ENCODE measurements at regions not wholly inside any gene's neighbourhood (a gene's known extent, or its start where the extent isn't known, plus 50 kb on each side); places are given as distances from the start of the nearest gene placed in this dataset.

GRCh38 chr6:99736302-99736701 lies 129.7 kb downstream of the PRDM13 start:
- no peak overlapping the region for H3K4me3 ChIP-seq (ENCODE audit: low read depth, low read length)
- in situ Hi-C loops (cut with HindIII; ENCODE audit: low sequenced_read_pairs): no loop called here
- no peak for DNase-seq (ENCODE audit: low read depth)
- no peak for TF ChIP-seq CTCF (IDR thresholded peaks at IDR 0.05; ENCODE audit: low read depth, low read length, missing control alignments)

- no peak for TF ChIP-seq CTCF (IDR thresholded peaks at IDR 0.05; ENCODE audit: low read depth, low read length, missing control alignments)
- H3K4me3 ChIP-seq (ENCODE audit: low read depth, low read length): no peak overlapping the region
- DNase-seq (ENCODE audit: low read depth): no peak
- in situ Hi-C loops (cut with HindIII; ENCODE audit: low sequenced_read_pairs): no loop called here
Measured at GRCh38 chr6:99739526-99739925, 132.9 kb downstream of the PRDM13 start.

- TF ChIP-seq CTCF (IDR thresholded peaks at IDR 0.05; ENCODE audit: low read depth, low read length, missing control alignments): no peak
- no peak for DNase-seq (ENCODE audit: low read depth)
- H3K4me3 ChIP-seq (ENCODE audit: low read depth, low read length): no peak overlapping the region
- in situ Hi-C loops (cut with HindIII; ENCODE audit: low sequenced_read_pairs): no loop called here
Measured at GRCh38 chr6:99741092-99741491, 134.5 kb downstream of the PRDM13 start.

- DNase-seq (ENCODE audit: low read depth): no peak
- no peak overlapping the region for H3K4me3 ChIP-seq (ENCODE audit: low read depth, low read length)
- in situ Hi-C loops (cut with HindIII; ENCODE audit: low sequenced_read_pairs): no loop called here
- no peak for TF ChIP-seq CTCF (IDR thresholded peaks at IDR 0.05; ENCODE audit: low read depth, low read length, missing control alignments)
Measured at GRCh38 chr6:99743647-99744046, 137.0 kb downstream of the PRDM13 start.

- DNase-seq (ENCODE audit: low read depth): no peak
- TF ChIP-seq CTCF (IDR thresholded peaks at IDR 0.05; ENCODE audit: low read depth, low read length, missing control alignments): no peak
- no peak overlapping the region for H3K4me3 ChIP-seq (ENCODE audit: low read depth, low read length)
- in situ Hi-C loops (cut with HindIII; ENCODE audit: low sequenced_read_pairs): no loop called here
Measured at GRCh38 chr6:99745651-99746050, 139.0 kb downstream of the PRDM13 start.

- peak; percentile 83 for TF ChIP-seq CTCF (IDR thresholded peaks at IDR 0.05; ENCODE audit: low read depth, low read length, missing control alignments)
- DNase-seq (ENCODE audit: low read depth): peak; percentile 65
- in situ Hi-C loops (cut with HindIII; ENCODE audit: low sequenced_read_pairs): no loop called here
- no peak overlapping the region for H3K4me3 ChIP-seq (ENCODE audit: low read depth, low read length)
Measured at GRCh38 chr6:99746261-99746895, 139.7 kb downstream of the PRDM13 start.
